ENCODE measurements at regions not wholly inside any gene's neighbourhood (a gene's known extent, or its start where the extent isn't known, plus 50 kb on each side); places are given as distances from the start of the nearest gene placed in this dataset.
"Not testable (repeated sequence)": the region's sequence is repeated elsewhere in the genome, so short reads cannot be mapped to it uniquely, and the experiment has no call there.

GRCh38 chr4:25981749-25982148, 67.7 kb downstream of the SMIM20 start:
- no peak for FAIRE-seq

GRCh38 chr4:25982962-25983361, 68.9 kb downstream of the SMIM20 start:
- no peak for FAIRE-seq

GRCh38 chr4:25984266-25984665, 70.2 kb downstream of the SMIM20 start:
- FAIRE-seq, result no peak

GRCh38 chr4:25984796-25985195, 70.8 kb downstream of the SMIM20 start:
- no peak for FAIRE-seq

GRCh38 chr4:25986807-25987206, 72.8 kb downstream of the SMIM20 start:
- FAIRE-seq, result no peak

GRCh38 chr4:25991340-25991739, 77.3 kb downstream of the SMIM20 start:
- no peak for FAIRE-seq

- no peak for FAIRE-seq
Observed at GRCh38 chr4:25993395-25994185, 79.6 kb downstream of the SMIM20 start.

GRCh38 chr4:25994577-25994976, 80.6 kb downstream of the SMIM20 start:
- not testable (repeated sequence) for FAIRE-seq

- FAIRE-seq, result no peak
Observed at GRCh38 chr4:26000274-26000950, 86.4 kb downstream of the SMIM20 start.

GRCh38 chr4:26001413-26001812, 87.4 kb downstream of the SMIM20 start:
- no peak for FAIRE-seq

GRCh38 chr4:26001816-26002215, 87.8 kb downstream of the SMIM20 start:
- no peak for FAIRE-seq

GRCh38 chr4:26003056-26003455, 89.0 kb downstream of the SMIM20 start:
- no peak for FAIRE-seq

- no peak for FAIRE-seq
Observed at GRCh38 chr4:26004290-26004689, 90.3 kb downstream of the SMIM20 start.

GRCh38 chr4:26005764-26006163, 91.7 kb downstream of the SMIM20 start:
- FAIRE-seq, result no peak

GRCh38 chr4:26008737-26009136, 94.7 kb downstream of the SMIM20 start:
- no peak for FAIRE-seq

GRCh38 chr4:26009502-26009901, 95.5 kb downstream of the SMIM20 start:
- FAIRE-seq, result no peak

GRCh38 chr4:26010304-26010703, 96.3 kb downstream of the SMIM20 start:
- FAIRE-seq, result no peak

GRCh38 chr4:26013629-26014028, 99.6 kb downstream of the SMIM20 start:
- FAIRE-seq, result no peak

- FAIRE-seq, result no peak
Observed at GRCh38 chr4:26015133-26015651, 101.2 kb downstream of the SMIM20 start.

- FAIRE-seq, result no peak
Observed at GRCh38 chr4:26015906-26016305, 101.9 kb downstream of the SMIM20 start.

- FAIRE-seq, result no peak
Observed at GRCh38 chr4:26017531-26017930, 103.5 kb downstream of the SMIM20 start.

GRCh38 chr4:26017961-26018700, 104.1 kb downstream of the SMIM20 start:
- FAIRE-seq, result not testable (repeated sequence)

- no peak for FAIRE-seq
Observed at GRCh38 chr4:26020083-26020668, 106.2 kb downstream of the SMIM20 start.
